GM13976 (cell line): ENCODE measurements at regions not wholly inside any gene's neighbourhood (a gene's known extent, or its start where the extent isn't known, plus 50 kb on each side); places are given as distances from the start of the nearest gene placed in this dataset.

Source experiments
- DNase-seq: peaks from one replicate; pipeline ENCODE4 v3.0.0; 2012; ENCODE audit warnings: low spot score
- in situ Hi-C: fragments of 300-500 bp; cut with MboI; formaldehyde crosslinking; loops from one replicate; pipeline ENCODE4 v1.12.0; 2022; ENCODE audit warnings: low sequenced_read_pairs, mixed read lengths, inconsistent platforms; ENCODE audit not compliant: unreplicated experiment
- TF ChIP-seq, protein P1 (sequence below): IDR thresholded peaks from 2 replicates; pipeline ENCODE4 v1.5.1; 2012; ENCODE audit warnings: borderline replicate concordance, mild to moderate bottlenecking; ENCODE audit not compliant: insufficient read depth; ENCODE audit errors: extremely low read depth, missing control alignments, control extremely low read depth

GRCh38 chr5:54643685-54644106 lies 126.1 kb downstream of the SNX18 start:
- no peak for DNase-seq
- in situ Hi-C loops = no loop called here
- TF ChIP-seq, protein P1, sequence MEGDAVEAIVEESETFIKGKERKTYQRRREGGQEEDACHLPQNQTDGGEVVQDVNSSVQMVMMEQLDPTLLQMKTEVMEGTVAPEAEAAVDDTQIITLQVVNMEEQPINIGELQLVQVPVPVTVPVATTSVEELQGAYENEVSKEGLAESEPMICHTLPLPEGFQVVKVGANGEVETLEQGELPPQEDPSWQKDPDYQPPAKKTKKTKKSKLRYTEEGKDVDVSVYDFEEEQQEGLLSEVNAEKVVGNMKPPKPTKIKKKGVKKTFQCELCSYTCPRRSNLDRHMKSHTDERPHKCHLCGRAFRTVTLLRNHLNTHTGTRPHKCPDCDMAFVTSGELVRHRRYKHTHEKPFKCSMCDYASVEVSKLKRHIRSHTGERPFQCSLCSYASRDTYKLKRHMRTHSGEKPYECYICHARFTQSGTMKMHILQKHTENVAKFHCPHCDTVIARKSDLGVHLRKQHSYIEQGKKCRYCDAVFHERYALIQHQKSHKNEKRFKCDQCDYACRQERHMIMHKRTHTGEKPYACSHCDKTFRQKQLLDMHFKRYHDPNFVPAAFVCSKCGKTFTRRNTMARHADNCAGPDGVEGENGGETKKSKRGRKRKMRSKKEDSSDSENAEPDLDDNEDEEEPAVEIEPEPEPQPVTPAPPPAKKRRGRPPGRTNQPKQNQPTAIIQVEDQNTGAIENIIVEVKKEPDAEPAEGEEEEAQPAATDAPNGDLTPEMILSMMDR = no peak

- DNase-seq = no peak
- TF ChIP-seq, protein P1 = no peak
- in situ Hi-C loops = no loop called here
Measured at GRCh38 chr5:54639621-54640020, 122.1 kb downstream of the SNX18 start.

GRCh38 chr5:54638106-54638505 lies 120.5 kb downstream of the SNX18 start:
- TF ChIP-seq, protein P1 = no peak
- no peak for DNase-seq
- in situ Hi-C loops = no loop called here

DNA sequence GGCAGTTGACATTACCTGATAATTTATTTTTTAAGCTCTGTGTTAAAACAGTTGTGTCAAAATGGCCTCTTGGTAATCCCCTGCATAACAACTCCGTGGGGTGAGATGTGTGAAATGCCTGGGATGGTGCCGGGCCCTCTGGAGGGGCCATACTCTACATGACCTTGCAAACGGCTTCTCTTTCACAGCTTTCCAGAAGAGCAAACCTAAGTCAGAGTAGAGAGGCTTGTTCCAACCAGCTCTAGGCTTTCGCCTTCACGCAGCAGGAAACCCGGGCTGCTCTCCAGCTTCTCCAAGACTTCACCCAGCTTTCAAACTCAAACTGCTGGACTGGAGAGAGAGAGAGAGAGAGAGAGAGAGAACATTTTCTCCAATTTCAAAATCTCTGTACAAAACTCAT lies 120.1 kb downstream of the SNX18 start:
- TF ChIP-seq, protein P1 = no peak
- in situ Hi-C loops = no loop called here
- no peak for DNase-seq

GRCh38 chr5:54634089-54634488 lies 116.5 kb downstream of the SNX18 start:
- in situ Hi-C loops = no loop called here
- TF ChIP-seq, protein P1 = no peak
- no peak for DNase-seq

GRCh38 chr5:54632131-54632701 lies 114.7 kb downstream of the SNX18 start:
- in situ Hi-C loops = no loop called here
- DNase-seq = no peak
- TF ChIP-seq, protein P1 = no peak
